Fibroblast of upper back skin (primary cell): ENCODE measurements at regions not wholly inside any gene's neighbourhood (a gene's known extent, or its start where the extent isn't known, plus 50 kb on each side); places are given as distances from the start of the nearest gene placed in this dataset.
A peak's percentile ranks its signal among the peaks of the same experiment; 100 is the strongest.
"Not testable (repeated sequence)": the region's sequence is repeated elsewhere in the genome, so short reads cannot be mapped to it uniquely, and the experiment has no call there.

Source experiments
- DNase-seq: peaks from one replicate; pipeline ENCODE4 v3.0.0-alpha.2; 2013

- DNase-seq: peak; percentile 7
These were observed 1668.7 kb upstream of the PCDH7 start for GRCh38 chr4:29051381-29051965.

- no peak for DNase-seq
These were observed 1667.9 kb upstream of the PCDH7 start for GRCh38 chr4:29052266-29052665.

- DNase-seq: peak; percentile 70
These were observed 1661.6 kb upstream of the PCDH7 start for GRCh38 chr4:29058531-29058930.

GRCh38 chr4:29066861-29067260, 1653.3 kb upstream of the PCDH7 start:
- DNase-seq: peak; percentile 23

GRCh38 chr4:29073571-29073970, 1646.6 kb upstream of the PCDH7 start:
- no peak for DNase-seq

GRCh38 chr4:29075366-29075765, 1644.8 kb upstream of the PCDH7 start:
- DNase-seq: no peak

- DNase-seq: no peak
These were observed 1640.9 kb upstream of the PCDH7 start for GRCh38 chr4:29079260-29079659.

- peak; percentile 8 for DNase-seq
These were observed 1638.8 kb upstream of the PCDH7 start for GRCh38 chr4:29081234-29081955.

- DNase-seq: no peak
These were observed 1637.5 kb upstream of the PCDH7 start for GRCh38 chr4:29082684-29083083.

- no peak for DNase-seq
These were observed 1634.4 kb upstream of the PCDH7 start for GRCh38 chr4:29085748-29086147.

GRCh38 chr4:29104694-29105093, 1615.5 kb upstream of the PCDH7 start:
- DNase-seq: no peak

- DNase-seq: no peak
These were observed 1606.2 kb upstream of the PCDH7 start for GRCh38 chr4:29113960-29114359.

GRCh38 chr4:29117231-29117722, 1602.9 kb upstream of the PCDH7 start:
- not testable (repeated sequence) for DNase-seq

GRCh38 chr4:29121586-29121985, 1598.6 kb upstream of the PCDH7 start:
- no peak for DNase-seq

GRCh38 chr4:29128810-29129209, 1591.4 kb upstream of the PCDH7 start:
- no peak for DNase-seq

GRCh38 chr4:29131304-29131703, 1588.9 kb upstream of the PCDH7 start:
- DNase-seq: no peak

- no peak for DNase-seq
These were observed 1577.5 kb upstream of the PCDH7 start for GRCh38 chr4:29142708-29143107.

GRCh38 chr4:29151584-29151983, 1568.6 kb upstream of the PCDH7 start:
- peak; percentile 44 for DNase-seq

GRCh38 chr4:29153642-29154041, 1566.5 kb upstream of the PCDH7 start:
- DNase-seq: no peak

GRCh38 chr4:29175291-29175690, 1544.9 kb upstream of the PCDH7 start:
- no peak for DNase-seq

- no peak for DNase-seq
These were observed 1521.1 kb upstream of the PCDH7 start for GRCh38 chr4:29199025-29199424.

- no peak for DNase-seq
These were observed 1520.7 kb upstream of the PCDH7 start for GRCh38 chr4:29199485-29199884.

GRCh38 chr4:29213020-29213419, 1507.1 kb upstream of the PCDH7 start:
- no peak for DNase-seq

- peak; percentile 12 for DNase-seq
These were observed 1499.4 kb upstream of the PCDH7 start for GRCh38 chr4:29220761-29221160.

- DNase-seq: no peak
These were observed 1495.3 kb upstream of the PCDH7 start for GRCh38 chr4:29224911-29225310.
